HG02763 (cell line): ENCODE measurements at regions not wholly inside any gene's neighbourhood (a gene's known extent, or its start where the extent isn't known, plus 50 kb on each side); places are given as distances from the start of the nearest gene placed in this dataset.
"Not testable (repeated sequence)": the region's sequence is repeated elsewhere in the genome, so short reads cannot be mapped to it uniquely, and the experiment has no call there.

Experiments used
- ATAC-seq: cut with Tn5 transposase; IDR thresholded peaks from one replicate; pipeline ENCODE4 v1.9.1; 2021; ENCODE audit warnings: mild to moderate bottlenecking, moderate library complexity; ENCODE audit not compliant: unreplicated experiment

- ATAC-seq = no peak
These were observed 56.1 kb downstream of the GPR85 start for GRCh38 chr7:113030489-113030888.

- no peak for ATAC-seq
These were observed 59.7 kb downstream of the GPR85 start for GRCh38 chr7:113026941-113027340.

- not testable (repeated sequence) for ATAC-seq
These were observed 69.3 kb downstream of the GPR85 start for GRCh38 chr7:113017144-113017857.

- ATAC-seq = no peak
These were observed 71.5 kb downstream of the GPR85 start for GRCh38 chr7:113015034-113015645.

GRCh38 chr7:113013761-113014449, 72.7 kb downstream of the GPR85 start:
- ATAC-seq = no peak

- not testable (repeated sequence) for ATAC-seq
These were observed 73.8 kb downstream of the GPR85 start for GRCh38 chr7:113012862-113013261.

GRCh38 chr7:113010377-113010776, 76.2 kb downstream of the GPR85 start:
- ATAC-seq = no peak

- no peak for ATAC-seq
These were observed 77.9 kb downstream of the GPR85 start for GRCh38 chr7:113008755-113009154.

GRCh38 chr7:113004726-113005454, 81.7 kb downstream of the GPR85 start:
- no peak for ATAC-seq

- ATAC-seq = no peak
These were observed 86.2 kb downstream of the GPR85 start for GRCh38 chr7:113000316-113001020.

- no peak for ATAC-seq
These were observed 88.8 kb downstream of the GPR85 start for GRCh38 chr7:112997831-112998230.

- no peak for ATAC-seq
These were observed 90.2 kb downstream of the GPR85 start for GRCh38 chr7:112996331-112996871.

- ATAC-seq = no peak
These were observed 91.4 kb downstream of the GPR85 start for GRCh38 chr7:112995059-112995824.

- no peak for ATAC-seq
These were observed 92.0 kb downstream of the GPR85 start for GRCh38 chr7:112994656-112995055.

GRCh38 chr7:112990624-112991023, 96.0 kb downstream of the GPR85 start:
- ATAC-seq = no peak

GRCh38 chr7:112989531-112989930, 97.1 kb downstream of the GPR85 start:
- no peak for ATAC-seq

GRCh38 chr7:112987171-112987570, 99.5 kb downstream of the GPR85 start:
- ATAC-seq = no peak

- no peak for ATAC-seq
These were observed 100.2 kb downstream of the GPR85 start for GRCh38 chr7:112986256-112987031.

- no peak for ATAC-seq
These were observed 101.1 kb downstream of the GPR85 start for GRCh38 chr7:112985377-112985987.
